ENCODE measurements at regions not wholly inside any gene's neighbourhood (a gene's known extent, or its start where the extent isn't known, plus 50 kb on each side); places are given as distances from the start of the nearest gene placed in this dataset.

DNA sequence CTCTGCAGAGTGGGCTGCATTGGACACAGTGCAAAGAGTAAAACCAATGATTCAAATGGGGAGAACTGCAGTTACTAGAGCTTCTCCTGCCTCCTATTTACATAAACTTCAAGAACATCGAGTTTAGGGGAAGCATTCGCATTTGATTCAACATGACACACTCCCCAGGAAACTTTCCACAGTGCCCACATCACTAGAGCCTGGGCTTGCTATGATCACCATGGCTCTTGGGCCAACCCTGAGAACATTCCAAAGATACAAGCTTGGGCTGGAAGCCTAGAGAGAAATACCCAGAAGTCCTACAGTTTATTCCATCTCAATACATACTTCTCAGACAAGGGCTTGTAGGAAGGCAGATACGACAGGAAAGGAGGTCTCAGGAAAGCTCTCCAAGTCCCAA is 337.9 kb downstream of the CD83 start:
- TF ChIP-seq, protein P1, sequence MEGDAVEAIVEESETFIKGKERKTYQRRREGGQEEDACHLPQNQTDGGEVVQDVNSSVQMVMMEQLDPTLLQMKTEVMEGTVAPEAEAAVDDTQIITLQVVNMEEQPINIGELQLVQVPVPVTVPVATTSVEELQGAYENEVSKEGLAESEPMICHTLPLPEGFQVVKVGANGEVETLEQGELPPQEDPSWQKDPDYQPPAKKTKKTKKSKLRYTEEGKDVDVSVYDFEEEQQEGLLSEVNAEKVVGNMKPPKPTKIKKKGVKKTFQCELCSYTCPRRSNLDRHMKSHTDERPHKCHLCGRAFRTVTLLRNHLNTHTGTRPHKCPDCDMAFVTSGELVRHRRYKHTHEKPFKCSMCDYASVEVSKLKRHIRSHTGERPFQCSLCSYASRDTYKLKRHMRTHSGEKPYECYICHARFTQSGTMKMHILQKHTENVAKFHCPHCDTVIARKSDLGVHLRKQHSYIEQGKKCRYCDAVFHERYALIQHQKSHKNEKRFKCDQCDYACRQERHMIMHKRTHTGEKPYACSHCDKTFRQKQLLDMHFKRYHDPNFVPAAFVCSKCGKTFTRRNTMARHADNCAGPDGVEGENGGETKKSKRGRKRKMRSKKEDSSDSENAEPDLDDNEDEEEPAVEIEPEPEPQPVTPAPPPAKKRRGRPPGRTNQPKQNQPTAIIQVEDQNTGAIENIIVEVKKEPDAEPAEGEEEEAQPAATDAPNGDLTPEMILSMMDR (IDR thresholded peaks at IDR 0.05; ENCODE audit: insufficient read depth, low read length, poor library complexity, severe bottlenecking): no peak
- TF ChIP-seq EZH2phosphoT487 (conservative IDR thresholded peaks at IDR 0.05; ENCODE audit: low read length): no peak
